ENCODE measurements at regions not wholly inside any gene's neighbourhood (a gene's known extent, or its start where the extent isn't known, plus 50 kb on each side); places are given as distances from the start of the nearest gene placed in this dataset.

- H3K9me3 ChIP-seq (replicated peaks; ENCODE audit: low read length): no peaks in the 10 kb centered on the region
- H3K36me3 ChIP-seq (ENCODE audit: insufficient read depth, low read length): no peaks in the 10 kb centered on the region
- H3K9ac ChIP-seq (ENCODE audit: low read depth, low read length): no peak overlapping the region
- peaks cover 21% of the 10 kb centered on the region for H3K4me1 ChIP-seq (ENCODE audit: control insufficient read depth, insufficient read depth, low read length)
- H3K4me3 ChIP-seq (ENCODE audit: low read length): no peak overlapping the region
- H3K4me2 ChIP-seq (ENCODE audit: low read length): no peak overlapping the region
- H3K27me3 ChIP-seq (ENCODE audit: control insufficient read depth, insufficient read depth, low read length): no peaks in the 10 kb centered on the region
Measured at GRCh38 chr18:25826823-25827222, 263.6 kb downstream of the SS18 start.

GRCh38 chr18:25825979-25826776 lies 264.2 kb downstream of the SS18 start:
- Histone ChIP-seq H3K9me3 (replicated peaks; ENCODE audit: low read length) (no peaks in the 10 kb centered on the region), H3K27me3 (ENCODE audit: control insufficient read depth, insufficient read depth, low read length) (no peaks in the 10 kb centered on the region), H3K4me1 (ENCODE audit: control insufficient read depth, insufficient read depth, low read length) (peaks cover 17% of the 10 kb centered on the region), H3K4me2 (ENCODE audit: low read length) (no peak overlapping the region), H3K9ac (ENCODE audit: low read depth, low read length) (no peak overlapping the region), H3K4me3 (ENCODE audit: low read length) (no peak overlapping the region), H3K36me3 (ENCODE audit: insufficient read depth, low read length) (no peaks in the 10 kb centered on the region)

GRCh38 chr18:25825056-25825455 lies 265.4 kb downstream of the SS18 start:
- H3K9ac ChIP-seq (ENCODE audit: low read depth, low read length): no peak overlapping the region
- peaks cover 14% of the 10 kb centered on the region for H3K4me1 ChIP-seq (ENCODE audit: control insufficient read depth, insufficient read depth, low read length)
- H3K4me3 ChIP-seq (ENCODE audit: low read length): no peak overlapping the region
- no peaks in the 10 kb centered on the region for H3K9me3 ChIP-seq (replicated peaks; ENCODE audit: low read length)
- no peaks in the 10 kb centered on the region for H3K36me3 ChIP-seq (ENCODE audit: insufficient read depth, low read length)
- peaks cover 2% of the 10 kb centered on the region for H3K27me3 ChIP-seq (ENCODE audit: control insufficient read depth, insufficient read depth, low read length)
- no peak overlapping the region for H3K4me2 ChIP-seq (ENCODE audit: low read length)

GRCh38 chr18:25819746-25820363 lies 270.6 kb downstream of the SS18 start:
- Histone ChIP-seq H3K27me3 (ENCODE audit: control insufficient read depth, insufficient read depth, low read length) (peaks cover 9% of the 10 kb centered on the region), H3K9ac (ENCODE audit: low read depth, low read length) (no peak overlapping the region), H3K4me2 (ENCODE audit: low read length) (no peak overlapping the region), H3K36me3 (ENCODE audit: insufficient read depth, low read length) (no peaks in the 10 kb centered on the region), H3K4me1 (ENCODE audit: control insufficient read depth, insufficient read depth, low read length) (no peaks in the 10 kb centered on the region), H3K9me3 (replicated peaks; ENCODE audit: low read length) (no peaks in the 10 kb centered on the region), H3K4me3 (ENCODE audit: low read length) (no peak overlapping the region)

- Histone ChIP-seq H3K4me3 (ENCODE audit: low read length) (no peak overlapping the region), H3K27me3 (ENCODE audit: control insufficient read depth, insufficient read depth, low read length) (peaks cover 9% of the 10 kb centered on the region), H3K9me3 (replicated peaks; ENCODE audit: low read length) (no peaks in the 10 kb centered on the region), H3K4me2 (ENCODE audit: low read length) (no peak overlapping the region), H3K36me3 (ENCODE audit: insufficient read depth, low read length) (no peaks in the 10 kb centered on the region), H3K4me1 (ENCODE audit: control insufficient read depth, insufficient read depth, low read length) (no peaks in the 10 kb centered on the region), H3K9ac (ENCODE audit: low read depth, low read length) (no peak overlapping the region)
Measured at GRCh38 chr18:25818505-25818904, 271.9 kb downstream of the SS18 start.

- Histone ChIP-seq H3K27me3 (ENCODE audit: control insufficient read depth, insufficient read depth, low read length) (peaks cover 9% of the 10 kb centered on the region), H3K9me3 (replicated peaks; ENCODE audit: low read length) (no peaks in the 10 kb centered on the region), H3K4me2 (ENCODE audit: low read length) (no peak overlapping the region), H3K4me3 (ENCODE audit: low read length) (no peak overlapping the region), H3K9ac (ENCODE audit: low read depth, low read length) (no peak overlapping the region), H3K4me1 (ENCODE audit: control insufficient read depth, insufficient read depth, low read length) (no peaks in the 10 kb centered on the region), H3K36me3 (ENCODE audit: insufficient read depth, low read length) (no peaks in the 10 kb centered on the region)
Measured at GRCh38 chr18:25817546-25818237, 272.7 kb downstream of the SS18 start.

- H3K27me3 ChIP-seq (ENCODE audit: control insufficient read depth, insufficient read depth, low read length): peaks cover 9% of the 10 kb centered on the region
- no peaks in the 10 kb centered on the region for H3K4me1 ChIP-seq (ENCODE audit: control insufficient read depth, insufficient read depth, low read length)
- H3K9ac ChIP-seq (ENCODE audit: low read depth, low read length): no peak overlapping the region
- H3K4me2 ChIP-seq (ENCODE audit: low read length): no peak overlapping the region
- H3K36me3 ChIP-seq (ENCODE audit: insufficient read depth, low read length): no peaks in the 10 kb centered on the region
- no peaks in the 10 kb centered on the region for H3K9me3 ChIP-seq (replicated peaks; ENCODE audit: low read length)
- no peak overlapping the region for H3K4me3 ChIP-seq (ENCODE audit: low read length)
Measured at GRCh38 chr18:25815659-25816058, 274.8 kb downstream of the SS18 start.

GRCh38 chr18:25814841-25815458 lies 275.5 kb downstream of the SS18 start:
- Histone ChIP-seq H3K4me2 (ENCODE audit: low read length) (no peak overlapping the region), H3K9ac (ENCODE audit: low read depth, low read length) (no peak overlapping the region), H3K4me1 (ENCODE audit: control insufficient read depth, insufficient read depth, low read length) (no peaks in the 10 kb centered on the region), H3K27me3 (ENCODE audit: control insufficient read depth, insufficient read depth, low read length) (peaks cover 6% of the 10 kb centered on the region), H3K9me3 (replicated peaks; ENCODE audit: low read length) (no peaks in the 10 kb centered on the region), H3K4me3 (ENCODE audit: low read length) (no peak overlapping the region), H3K36me3 (ENCODE audit: insufficient read depth, low read length) (no peaks in the 10 kb centered on the region)

- Histone ChIP-seq H3K4me1 (ENCODE audit: control insufficient read depth, insufficient read depth, low read length) (no peaks in the 10 kb centered on the region), H3K9ac (ENCODE audit: low read depth, low read length) (no peak overlapping the region), H3K4me2 (ENCODE audit: low read length) (no peak overlapping the region), H3K4me3 (ENCODE audit: low read length) (no peak overlapping the region), H3K36me3 (ENCODE audit: insufficient read depth, low read length) (no peaks in the 10 kb centered on the region), H3K9me3 (replicated peaks; ENCODE audit: low read length) (no peaks in the 10 kb centered on the region), H3K27me3 (ENCODE audit: control insufficient read depth, insufficient read depth, low read length) (peaks cover 2% of the 10 kb centered on the region)
Measured at GRCh38 chr18:25813110-25813509, 277.3 kb downstream of the SS18 start.

GRCh38 chr18:25810736-25811135 lies 279.7 kb downstream of the SS18 start:
- H3K4me1 ChIP-seq (ENCODE audit: control insufficient read depth, insufficient read depth, low read length): no peaks in the 10 kb centered on the region
- no peak overlapping the region for H3K4me3 ChIP-seq (ENCODE audit: low read length)
- H3K9ac ChIP-seq (ENCODE audit: low read depth, low read length): no peak overlapping the region
- H3K27me3 ChIP-seq (ENCODE audit: control insufficient read depth, insufficient read depth, low read length): no peaks in the 10 kb centered on the region
- H3K4me2 ChIP-seq (ENCODE audit: low read length): no peak overlapping the region
- no peaks in the 10 kb centered on the region for H3K9me3 ChIP-seq (replicated peaks; ENCODE audit: low read length)
- H3K36me3 ChIP-seq (ENCODE audit: insufficient read depth, low read length): no peaks in the 10 kb centered on the region

GRCh38 chr18:25805939-25806338 lies 284.5 kb downstream of the SS18 start:
- Histone ChIP-seq H3K9ac (ENCODE audit: low read depth, low read length) (no peak overlapping the region), H3K9me3 (replicated peaks; ENCODE audit: low read length) (no peaks in the 10 kb centered on the region), H3K27me3 (ENCODE audit: control insufficient read depth, insufficient read depth, low read length) (no peaks in the 10 kb centered on the region), H3K4me1 (ENCODE audit: control insufficient read depth, insufficient read depth, low read length) (peaks cover 8% of the 10 kb centered on the region), H3K36me3 (ENCODE audit: insufficient read depth, low read length) (no peaks in the 10 kb centered on the region), H3K4me3 (ENCODE audit: low read length) (no peak overlapping the region), H3K4me2 (ENCODE audit: low read length) (no peak overlapping the region)

Data from skeletal muscle satellite cell (primary cell).